ENCODE measurements at regions not wholly inside any gene's neighbourhood (a gene's known extent, or its start where the extent isn't known, plus 50 kb on each side); places are given as distances from the start of the nearest gene placed in this dataset.

GRCh38 chr6:156651486-156651885 lies 125.7 kb upstream of the ARID1B start:
- no peak for DNase-seq (ENCODE audit: extremely low read depth, low read depth)
- H3K4me3 ChIP-seq (replicated peaks; ENCODE audit: low read depth, low read length), result no peak overlapping the region
- no peak for TF ChIP-seq CTCF (IDR thresholded peaks at IDR 0.05; ENCODE audit: low read depth, low read length, missing control alignments)

- H3K4me3 ChIP-seq (replicated peaks; ENCODE audit: low read depth, low read length), result no peak overlapping the region
- TF ChIP-seq CTCF (IDR thresholded peaks at IDR 0.05; ENCODE audit: low read depth, low read length, missing control alignments), result no peak
- no peak for DNase-seq (ENCODE audit: extremely low read depth, low read depth)
Measured at GRCh38 chr6:156650896-156651390, 126.2 kb upstream of the ARID1B start.

GRCh38 chr6:156648616-156649015 lies 128.6 kb upstream of the ARID1B start:
- no peak for DNase-seq (ENCODE audit: extremely low read depth, low read depth)
- TF ChIP-seq CTCF (IDR thresholded peaks at IDR 0.05; ENCODE audit: low read depth, low read length, missing control alignments), result no peak
- no peak overlapping the region for H3K4me3 ChIP-seq (replicated peaks; ENCODE audit: low read depth, low read length)

- TF ChIP-seq CTCF (IDR thresholded peaks at IDR 0.05; ENCODE audit: low read depth, low read length, missing control alignments), result no peak
- no peak for DNase-seq (ENCODE audit: extremely low read depth, low read depth)
- H3K4me3 ChIP-seq (replicated peaks; ENCODE audit: low read depth, low read length), result no peak overlapping the region
Measured at GRCh38 chr6:156647991-156648390, 129.2 kb upstream of the ARID1B start.

GRCh38 chr6:156647140-156647784 lies 129.9 kb upstream of the ARID1B start:
- no peak for TF ChIP-seq CTCF (IDR thresholded peaks at IDR 0.05; ENCODE audit: low read depth, low read length, missing control alignments)
- no peak for DNase-seq (ENCODE audit: extremely low read depth, low read depth)
- H3K4me3 ChIP-seq (replicated peaks; ENCODE audit: low read depth, low read length), result no peak overlapping the region

- no peak for TF ChIP-seq CTCF (IDR thresholded peaks at IDR 0.05; ENCODE audit: low read depth, low read length, missing control alignments)
- no peak for DNase-seq (ENCODE audit: extremely low read depth, low read depth)
- no peak overlapping the region for H3K4me3 ChIP-seq (replicated peaks; ENCODE audit: low read depth, low read length)
Measured at GRCh38 chr6:156646496-156646895, 130.7 kb upstream of the ARID1B start.

- no peak for DNase-seq (ENCODE audit: extremely low read depth, low read depth)
- no peak overlapping the region for H3K4me3 ChIP-seq (replicated peaks; ENCODE audit: low read depth, low read length)
- no peak for TF ChIP-seq CTCF (IDR thresholded peaks at IDR 0.05; ENCODE audit: low read depth, low read length, missing control alignments)
Measured at GRCh38 chr6:156645097-156645496, 132.1 kb upstream of the ARID1B start.
